Activated naive CD4-positive, alpha-beta T cell treated with anti-CD3 and anti-CD28 coated beads, Interleukin-2, amount 10 ng/mL, durations not matched to agents 7 days and 5 days (primary cell): ENCODE measurements at regions not wholly inside any gene's neighbourhood (a gene's known extent, or its start where the extent isn't known, plus 50 kb on each side); places are given as distances from the start of the nearest gene placed in this dataset.

ENCODE experiments used
- CTCF ChIA-PET: fragments of 350-600 bp; sonication (Branson Sonifier 250); formaldehyde crosslinking; loops from one replicate; lab custom pipeline; 2021; ENCODE audit warnings: antibody characterized with exemption; lab: Charles Lee
- DNase-seq: peaks from one replicate; pipeline ENCODE4 v3.0.0-alpha.2; 2020
- H3K27ac Mint-ChIP-seq: one replicate; pipeline ENCODE4 v1.8.0; 2021; ENCODE audit warnings: mild to moderate bottlenecking, moderate library complexity, mixed read lengths
- H3K27me3 Mint-ChIP-seq: one replicate; pipeline ENCODE4 v1.8.0; 2021; ENCODE audit warnings: mild to moderate bottlenecking, mixed read lengths
- H3K36me3 Mint-ChIP-seq: one replicate; pipeline ENCODE4 v1.8.0; 2021; ENCODE audit warnings: mixed read lengths
- H3K4me1 Mint-ChIP-seq: one replicate; pipeline ENCODE4 v1.8.0; 2021; ENCODE audit warnings: mixed read lengths
- H3K4me3 Mint-ChIP-seq: one replicate; pipeline ENCODE4 v1.8.0; 2021; ENCODE audit warnings: mild to moderate bottlenecking, moderate library complexity, mixed read lengths
- H3K9me3 Mint-ChIP-seq: one replicate; pipeline ENCODE4 v1.8.0; 2021; ENCODE audit warnings: mixed read lengths

- CTCF ChIA-PET = no interaction called here
- peaks cover 8% of the 10 kb centered on the region for H3K9me3 Mint-ChIP-seq
- no peak overlapping the region for H3K4me3 Mint-ChIP-seq
- no peaks in the 10 kb centered on the region for H3K4me1 Mint-ChIP-seq
- H3K36me3 Mint-ChIP-seq = no peaks in the 10 kb centered on the region
- no peak for DNase-seq
- H3K27ac Mint-ChIP-seq = no peak overlapping the region
- peaks cover 19% of the 10 kb centered on the region for H3K27me3 Mint-ChIP-seq
These were observed 52.3 kb upstream of the SNTG2 start for GRCh38 chr2:898319-898718.

GRCh38 chr2:897091-897490 lies 53.6 kb upstream of the SNTG2 start:
- CTCF ChIA-PET = no interaction called here
- Mint-ChIP-seq H3K27me3 (peaks cover 32% of the 10 kb centered on the region), H3K36me3 (no peaks in the 10 kb centered on the region), H3K9me3 (peaks cover 8% of the 10 kb centered on the region), H3K4me1 (no peaks in the 10 kb centered on the region), H3K4me3 (no peak overlapping the region), H3K27ac (no peak overlapping the region)
- DNase-seq = no peak

GRCh38 chr2:893311-893710 lies 57.3 kb upstream of the SNTG2 start:
- peaks cover 8% of the 10 kb centered on the region for H3K9me3 Mint-ChIP-seq
- no peaks in the 10 kb centered on the region for H3K36me3 Mint-ChIP-seq
- H3K27me3 Mint-ChIP-seq = peaks cover 43% of the 10 kb centered on the region

GRCh38 chr2:892892-893291 lies 57.8 kb upstream of the SNTG2 start:
- peaks cover 8% of the 10 kb centered on the region for H3K9me3 Mint-ChIP-seq
- no peak overlapping the region for H3K4me3 Mint-ChIP-seq
- H3K4me1 Mint-ChIP-seq = no peaks in the 10 kb centered on the region
- DNase-seq = no peak
- CTCF ChIA-PET = no interaction called here
- H3K27me3 Mint-ChIP-seq = peaks cover 44% of the 10 kb centered on the region
- no peak overlapping the region for H3K27ac Mint-ChIP-seq
- H3K36me3 Mint-ChIP-seq = no peaks in the 10 kb centered on the region

More at GRCh38 chr2:893311-893710, 57.3 kb upstream of the SNTG2 start:
- H3K4me1 Mint-ChIP-seq = no peaks in the 10 kb centered on the region
- no peak for DNase-seq
- no peak overlapping the region for H3K27ac Mint-ChIP-seq
- CTCF ChIA-PET = no interaction called here
- no peak overlapping the region for H3K4me3 Mint-ChIP-seq

GRCh38 chr2:892401-892800 lies 58.2 kb upstream of the SNTG2 start:
- CTCF ChIA-PET = no interaction called here
- no peak for DNase-seq
- Mint-ChIP-seq H3K9me3 (peaks cover 8% of the 10 kb centered on the region), H3K27me3 (peaks cover 44% of the 10 kb centered on the region), H3K36me3 (no peaks in the 10 kb centered on the region), H3K4me3 (no peak overlapping the region), H3K27ac (no peak overlapping the region), H3K4me1 (no peaks in the 10 kb centered on the region)

GRCh38 chr2:891734-892133 lies 58.9 kb upstream of the SNTG2 start:
- Mint-ChIP-seq H3K9me3 (peaks cover 8% of the 10 kb centered on the region), H3K27ac (no peak overlapping the region), H3K27me3 (peaks cover 40% of the 10 kb centered on the region), H3K36me3 (no peaks in the 10 kb centered on the region), H3K4me3 (no peak overlapping the region), H3K4me1 (no peaks in the 10 kb centered on the region)
- CTCF ChIA-PET = no interaction called here
- DNase-seq = no peak

- peaks cover 3% of the 10 kb centered on the region for H3K9me3 Mint-ChIP-seq
- peaks cover 36% of the 10 kb centered on the region for H3K27me3 Mint-ChIP-seq
- CTCF ChIA-PET = interaction anchor here (1.1 kb wide), 1 partner anchor 83 kb away, joined by 3 read pairs; no protein-coding TSS in a partner anchor
- H3K27ac Mint-ChIP-seq = no peak overlapping the region
- H3K36me3 Mint-ChIP-seq = no peaks in the 10 kb centered on the region
- DNase-seq = no peak
- no peak overlapping the region for H3K4me3 Mint-ChIP-seq
- no peaks in the 10 kb centered on the region for H3K4me1 Mint-ChIP-seq
These were observed 59.9 kb upstream of the SNTG2 start for GRCh38 chr2:890791-891190.

- Mint-ChIP-seq H3K36me3 (no peaks in the 10 kb centered on the region), H3K27me3 (peaks cover 34% of the 10 kb centered on the region), H3K9me3 (no peaks in the 10 kb centered on the region), H3K4me1 (no peaks in the 10 kb centered on the region), H3K4me3 (no peak overlapping the region), H3K27ac (no peak overlapping the region)
- CTCF ChIA-PET = interaction anchor here (1.1 kb wide), 1 partner anchor 84 kb away, joined by 3 read pairs; no protein-coding TSS in a partner anchor
- DNase-seq = no peak
These were observed 60.4 kb upstream of the SNTG2 start for GRCh38 chr2:890214-890613.

GRCh38 chr2:888906-889566 lies 61.6 kb upstream of the SNTG2 start:
- Mint-ChIP-seq H3K4me3 (no peak overlapping the region), H3K9me3 (no peaks in the 10 kb centered on the region), H3K4me1 (no peaks in the 10 kb centered on the region), H3K27me3 (peaks cover 39% of the 10 kb centered on the region), H3K27ac (no peak overlapping the region), H3K36me3 (no peaks in the 10 kb centered on the region)
- DNase-seq = no peak
- CTCF ChIA-PET = no interaction called here

- no peak for DNase-seq
- no peak overlapping the region for H3K4me3 Mint-ChIP-seq
- no peak overlapping the region for H3K27ac Mint-ChIP-seq
- H3K36me3 Mint-ChIP-seq = no peaks in the 10 kb centered on the region
- CTCF ChIA-PET = no interaction called here
- no peaks in the 10 kb centered on the region for H3K4me1 Mint-ChIP-seq
- H3K9me3 Mint-ChIP-seq = no peaks in the 10 kb centered on the region
- H3K27me3 Mint-ChIP-seq = peaks cover 39% of the 10 kb centered on the region
These were observed 62.3 kb upstream of the SNTG2 start for GRCh38 chr2:888211-888801.

- H3K9me3 Mint-ChIP-seq = no peaks in the 10 kb centered on the region
These were observed 63.0 kb upstream of the SNTG2 start for GRCh38 chr2:887639-888038.

GRCh38 chr2:886072-887022 lies 64.3 kb upstream of the SNTG2 start:
- no peak overlapping the region for H3K4me3 Mint-ChIP-seq
- no peaks in the 10 kb centered on the region for H3K4me1 Mint-ChIP-seq
- CTCF ChIA-PET = no interaction called here
- H3K9me3 Mint-ChIP-seq = no peaks in the 10 kb centered on the region
- H3K27ac Mint-ChIP-seq = no peak overlapping the region
- no peaks in the 10 kb centered on the region for H3K36me3 Mint-ChIP-seq
- H3K27me3 Mint-ChIP-seq = peaks cover 40% of the 10 kb centered on the region
- no peak for DNase-seq

More at GRCh38 chr2:887639-888038, 63.0 kb upstream of the SNTG2 start:
- Mint-ChIP-seq H3K27me3 (peaks cover 39% of the 10 kb centered on the region), H3K4me3 (no peak overlapping the region), H3K36me3 (no peaks in the 10 kb centered on the region), H3K4me1 (no peaks in the 10 kb centered on the region), H3K27ac (no peak overlapping the region)
- CTCF ChIA-PET = no interaction called here
- no peak for DNase-seq

GRCh38 chr2:885230-886071 lies 65.2 kb upstream of the SNTG2 start:
- Mint-ChIP-seq H3K4me1 (no peaks in the 10 kb centered on the region), H3K9me3 (no peaks in the 10 kb centered on the region), H3K36me3 (no peaks in the 10 kb centered on the region), H3K4me3 (no peak overlapping the region), H3K27ac (no peak overlapping the region), H3K27me3 (peaks cover 36% of the 10 kb centered on the region)
- CTCF ChIA-PET = no interaction called here
- DNase-seq = no peak
